ENCODE measurements at regions not wholly inside any gene's neighbourhood (a gene's known extent, or its start where the extent isn't known, plus 50 kb on each side); places are given as distances from the start of the nearest gene placed in this dataset.
"Not testable (repeated sequence)": the region's sequence is repeated elsewhere in the genome, so short reads cannot be mapped to it uniquely, and the experiment has no call there.

GRCh38 chr6:147924598-147924997 is 416.1 kb downstream of the SAMD5 start:
- DNase-seq, result no peak

- DNase-seq, result no peak
These were observed 416.8 kb upstream of the SASH1 start for GRCh38 chr6:147925826-147926225.

GRCh38 chr6:147930745-147931144 is 411.9 kb upstream of the SASH1 start:
- DNase-seq, result no peak

- DNase-seq, result no peak
These were observed 409.4 kb upstream of the SASH1 start for GRCh38 chr6:147933224-147933623.

- no peak for DNase-seq
These were observed 407.0 kb upstream of the SASH1 start for GRCh38 chr6:147935656-147936055.

GRCh38 chr6:147936703-147937470 is 405.8 kb upstream of the SASH1 start:
- DNase-seq, result no peak

GRCh38 chr6:147941143-147941542 is 401.5 kb upstream of the SASH1 start:
- no peak for DNase-seq

GRCh38 chr6:147942363-147942762 is 400.3 kb upstream of the SASH1 start:
- no peak for DNase-seq

- DNase-seq, result no peak
These were observed 398.5 kb upstream of the SASH1 start for GRCh38 chr6:147944122-147944521.

- no peak for DNase-seq
These were observed 395.1 kb upstream of the SASH1 start for GRCh38 chr6:147947521-147947920.

GRCh38 chr6:147949981-147950622 is 392.5 kb upstream of the SASH1 start:
- DNase-seq, result no peak

GRCh38 chr6:147950623-147950987 is 392.0 kb upstream of the SASH1 start:
- no peak for DNase-seq

- no peak for DNase-seq
These were observed 390.9 kb upstream of the SASH1 start for GRCh38 chr6:147951726-147952125.

- DNase-seq, result no peak
These were observed 387.7 kb upstream of the SASH1 start for GRCh38 chr6:147954938-147955337.

GRCh38 chr6:147958683-147959082 is 384.0 kb upstream of the SASH1 start:
- no peak for DNase-seq

- DNase-seq, result no peak
These were observed 381.0 kb upstream of the SASH1 start for GRCh38 chr6:147961481-147962141.

GRCh38 chr6:147965448-147965847 is 377.2 kb upstream of the SASH1 start:
- DNase-seq, result not testable (repeated sequence)

- no peak for DNase-seq
These were observed 371.7 kb upstream of the SASH1 start for GRCh38 chr6:147970970-147971369.

- DNase-seq, result no peak
These were observed 370.2 kb upstream of the SASH1 start for GRCh38 chr6:147972448-147972847.

GRCh38 chr6:147973806-147974205 is 368.8 kb upstream of the SASH1 start:
- DNase-seq, result no peak

- no peak for DNase-seq
These were observed 368.3 kb upstream of the SASH1 start for GRCh38 chr6:147974376-147974775.

- no peak for DNase-seq
These were observed 364.7 kb upstream of the SASH1 start for GRCh38 chr6:147977851-147978465.

GRCh38 chr6:147979966-147980365 is 362.7 kb upstream of the SASH1 start:
- no peak for DNase-seq

All from inflammatory macrophage (primary cell).